Tibial nerve (tissue), 3 donors: ENCODE measurements at regions not wholly inside any gene's neighbourhood (a gene's known extent, or its start where the extent isn't known, plus 50 kb on each side); places are given as distances from the start of the nearest gene placed in this dataset.

ENCODE experiments used
- POLR2A ChIP-seq, 2 donors: fragments of 450-650 bp; IDR thresholded peaks; one replicate each; pipeline ENCODE4 v1.6.1; 2017; ENCODE audit warnings: antibody characterized with exemption in 2 of 2, mild to moderate bottlenecking in 2 of 2, moderate library complexity in 2 of 2
- TF ChIP-seq, protein P1 (sequence below), 5 experiments: fragments of 200-600 bp in 3 of 5; fragments of 450-650 bp in 2 of 5; sonication (generic) in 3 of 5; IDR thresholded peaks; one replicate each; pipeline ENCODE4 v1.5.1; 2016 to 2019; ENCODE audit warnings: antibody characterized with exemption in 5 of 5, mild to moderate bottlenecking in 3 of 5, moderate library complexity in 2 of 5

GRCh38 chr18:78527984-78528383 lies 451.6 kb upstream of the SALL3 start:
- no peak for TF ChIP-seq POLR2A (IDR thresholded peaks at IDR 0.05)
- TF ChIP-seq, protein P1, sequence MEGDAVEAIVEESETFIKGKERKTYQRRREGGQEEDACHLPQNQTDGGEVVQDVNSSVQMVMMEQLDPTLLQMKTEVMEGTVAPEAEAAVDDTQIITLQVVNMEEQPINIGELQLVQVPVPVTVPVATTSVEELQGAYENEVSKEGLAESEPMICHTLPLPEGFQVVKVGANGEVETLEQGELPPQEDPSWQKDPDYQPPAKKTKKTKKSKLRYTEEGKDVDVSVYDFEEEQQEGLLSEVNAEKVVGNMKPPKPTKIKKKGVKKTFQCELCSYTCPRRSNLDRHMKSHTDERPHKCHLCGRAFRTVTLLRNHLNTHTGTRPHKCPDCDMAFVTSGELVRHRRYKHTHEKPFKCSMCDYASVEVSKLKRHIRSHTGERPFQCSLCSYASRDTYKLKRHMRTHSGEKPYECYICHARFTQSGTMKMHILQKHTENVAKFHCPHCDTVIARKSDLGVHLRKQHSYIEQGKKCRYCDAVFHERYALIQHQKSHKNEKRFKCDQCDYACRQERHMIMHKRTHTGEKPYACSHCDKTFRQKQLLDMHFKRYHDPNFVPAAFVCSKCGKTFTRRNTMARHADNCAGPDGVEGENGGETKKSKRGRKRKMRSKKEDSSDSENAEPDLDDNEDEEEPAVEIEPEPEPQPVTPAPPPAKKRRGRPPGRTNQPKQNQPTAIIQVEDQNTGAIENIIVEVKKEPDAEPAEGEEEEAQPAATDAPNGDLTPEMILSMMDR (IDR thresholded peaks at IDR 0.05), result no peak
